Chondrocyte (in vitro differentiated cells): ENCODE measurements at regions not wholly inside any gene's neighbourhood (a gene's known extent, or its start where the extent isn't known, plus 50 kb on each side); places are given as distances from the start of the nearest gene placed in this dataset.

Experiments
- DNase-seq: peaks from one replicate; pipeline ENCODE4 v3.0.0; 2021; ENCODE audit warnings: mixed read lengths, low spot score
- H3K27ac Mint-ChIP-seq: one replicate; pipeline ENCODE4 v1.8.0; 2021; ENCODE audit warnings: mild to moderate bottlenecking, moderate library complexity, mixed read lengths; ENCODE audit not compliant: unreplicated experiment
- H3K27me3 Mint-ChIP-seq: 2 replicates; pipeline ENCODE4 v1.8.0; 2021; ENCODE audit warnings: low read depth, mixed read lengths
- H3K36me3 Mint-ChIP-seq: 2 replicates; pipeline ENCODE4 v1.8.0; 2021; ENCODE audit warnings: low read depth, mixed read lengths
- H3K4me1 Mint-ChIP-seq: 2 replicates; pipeline ENCODE4 v1.8.0; 2021; ENCODE audit warnings: low read depth, mild to moderate bottlenecking, mixed read lengths
- H3K4me3 Mint-ChIP-seq: one replicate; pipeline ENCODE4 v1.8.0; 2021; ENCODE audit warnings: mild to moderate bottlenecking, moderate library complexity, mixed read lengths; ENCODE audit not compliant: unreplicated experiment
- H3K9me3 Mint-ChIP-seq: 2 replicates; pipeline ENCODE4 v1.8.0; 2021; ENCODE audit warnings: low read depth, mixed read lengths
- TF ChIP-seq, protein P1 (sequence below): fragments of 200-600 bp; sonication (generic); IDR thresholded peaks from 2 replicates; pipeline ENCODE4 v1.5.0; 2021; ENCODE audit warnings: antibody characterized with exemption, mild to moderate bottlenecking, moderate library complexity

DNA sequence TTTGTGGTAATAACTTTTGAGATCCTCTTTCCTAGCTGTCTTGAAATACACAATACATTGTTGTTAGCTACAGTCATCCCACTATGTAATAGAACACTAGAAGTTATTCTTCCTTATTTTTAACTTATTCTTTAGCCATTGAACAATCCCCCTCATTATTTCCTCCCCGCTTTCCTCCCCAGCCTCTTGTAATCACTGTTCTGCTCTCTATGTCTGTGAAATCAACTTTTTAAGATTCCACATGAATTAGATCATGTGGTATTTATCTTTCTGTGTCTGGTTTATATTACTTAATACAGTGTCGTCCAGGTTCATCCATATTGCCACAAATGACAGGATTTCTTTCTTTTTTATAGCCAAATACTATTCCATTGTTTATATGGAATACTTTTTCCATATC, 72.9 kb downstream of the SLC10A2 start:
- Mint-ChIP-seq H3K36me3 (peaks cover under 1% of the 10 kb centered on the region), H3K9me3 (peaks cover 11% of the 10 kb centered on the region), H3K27me3 (peaks cover 1% of the 10 kb centered on the region), H3K27ac (no peak overlapping the region), H3K4me1 (peaks cover 3% of the 10 kb centered on the region), H3K4me3 (no peak overlapping the region)
- no peak for DNase-seq
- TF ChIP-seq, protein P1, sequence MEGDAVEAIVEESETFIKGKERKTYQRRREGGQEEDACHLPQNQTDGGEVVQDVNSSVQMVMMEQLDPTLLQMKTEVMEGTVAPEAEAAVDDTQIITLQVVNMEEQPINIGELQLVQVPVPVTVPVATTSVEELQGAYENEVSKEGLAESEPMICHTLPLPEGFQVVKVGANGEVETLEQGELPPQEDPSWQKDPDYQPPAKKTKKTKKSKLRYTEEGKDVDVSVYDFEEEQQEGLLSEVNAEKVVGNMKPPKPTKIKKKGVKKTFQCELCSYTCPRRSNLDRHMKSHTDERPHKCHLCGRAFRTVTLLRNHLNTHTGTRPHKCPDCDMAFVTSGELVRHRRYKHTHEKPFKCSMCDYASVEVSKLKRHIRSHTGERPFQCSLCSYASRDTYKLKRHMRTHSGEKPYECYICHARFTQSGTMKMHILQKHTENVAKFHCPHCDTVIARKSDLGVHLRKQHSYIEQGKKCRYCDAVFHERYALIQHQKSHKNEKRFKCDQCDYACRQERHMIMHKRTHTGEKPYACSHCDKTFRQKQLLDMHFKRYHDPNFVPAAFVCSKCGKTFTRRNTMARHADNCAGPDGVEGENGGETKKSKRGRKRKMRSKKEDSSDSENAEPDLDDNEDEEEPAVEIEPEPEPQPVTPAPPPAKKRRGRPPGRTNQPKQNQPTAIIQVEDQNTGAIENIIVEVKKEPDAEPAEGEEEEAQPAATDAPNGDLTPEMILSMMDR, result no peak

DNA sequence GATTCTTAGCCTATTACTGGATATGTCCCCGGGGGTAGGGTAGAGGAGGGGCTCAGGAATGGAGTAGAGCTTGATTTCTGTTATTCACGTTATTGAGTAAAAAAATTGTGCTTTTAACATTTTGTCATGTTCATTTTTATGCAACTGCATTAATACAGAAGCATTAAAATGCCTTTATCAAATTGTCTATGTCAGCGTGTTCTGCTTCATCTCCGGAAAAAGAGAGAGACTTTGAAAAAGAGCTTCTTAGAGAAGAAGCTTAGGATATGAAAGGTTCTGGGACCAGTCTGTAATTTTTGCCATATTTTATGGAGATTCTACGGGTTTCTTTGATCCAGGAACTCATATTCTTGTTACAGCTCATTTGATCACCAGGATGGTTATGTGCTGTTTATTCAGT, 82.0 kb downstream of the SLC10A2 start:
- Mint-ChIP-seq H3K27ac (no peak overlapping the region), H3K4me3 (no peak overlapping the region), H3K27me3 (no peaks in the 10 kb centered on the region), H3K9me3 (peaks cover 23% of the 10 kb centered on the region), H3K4me1 (peaks cover 14% of the 10 kb centered on the region), H3K36me3 (peaks cover 3% of the 10 kb centered on the region)
- no peak for DNase-seq
- TF ChIP-seq, protein P1, result no peak

DNA sequence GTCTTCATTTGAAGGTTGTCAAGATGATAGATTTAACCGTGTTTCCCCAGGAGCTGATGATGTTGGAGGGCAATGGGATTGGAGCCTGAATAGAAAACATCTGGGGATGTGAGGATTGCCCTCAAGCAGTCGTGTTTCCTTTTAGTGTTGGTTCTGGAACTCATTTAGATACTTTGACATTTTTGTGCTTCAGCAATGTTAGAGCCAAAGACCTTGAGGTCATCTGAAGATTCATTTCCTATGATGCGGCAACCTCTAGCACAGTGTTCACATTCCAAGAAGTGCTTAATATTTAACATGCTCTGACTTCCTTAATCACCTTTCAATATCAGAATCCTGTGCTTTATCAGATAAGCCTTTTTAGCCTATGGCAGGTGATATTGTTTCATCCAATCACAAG, 82.7 kb downstream of the SLC10A2 start:
- Mint-ChIP-seq H3K4me3 (no peak overlapping the region), H3K4me1 (peaks cover 14% of the 10 kb centered on the region)
- no peak for DNase-seq

DNA sequence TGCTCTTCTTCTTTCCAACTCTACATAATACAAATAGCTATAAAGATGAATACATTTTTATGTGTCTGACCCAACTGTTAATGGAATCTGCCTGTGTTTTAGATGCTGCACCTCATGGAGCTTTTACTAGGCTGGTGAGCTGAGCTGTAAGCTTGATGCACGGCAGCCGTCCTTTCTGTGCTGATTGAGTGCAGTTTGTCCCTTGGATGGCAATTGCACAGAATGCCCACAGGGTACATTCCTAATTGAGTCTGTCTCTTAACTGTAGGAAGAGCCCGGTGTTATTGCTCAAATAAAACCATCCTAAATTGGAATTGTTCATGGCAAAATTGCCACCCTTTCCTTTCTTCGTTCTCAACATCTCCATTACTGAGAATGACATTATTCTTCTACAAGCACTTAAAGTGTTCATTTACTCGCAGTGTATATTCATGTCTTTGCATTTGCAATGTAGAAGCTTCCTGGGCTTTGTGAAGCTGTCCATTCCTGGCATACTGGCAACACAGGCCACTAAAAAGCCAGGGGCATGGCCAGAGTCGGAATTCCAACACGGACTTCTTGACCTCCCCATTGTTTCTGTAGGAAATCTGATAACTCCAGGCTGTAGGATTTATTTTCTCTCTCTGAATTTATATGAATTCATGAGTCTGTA, 85.8 kb downstream of the SLC10A2 start:
- H3K4me3 Mint-ChIP-seq, result no peak overlapping the region
- H3K4me1 Mint-ChIP-seq, result peaks cover 18% of the 10 kb centered on the region
- H3K27ac Mint-ChIP-seq, result no peak overlapping the region
- no peaks in the 10 kb centered on the region for H3K9me3 Mint-ChIP-seq
- TF ChIP-seq, protein P1, result no peak
- H3K27me3 Mint-ChIP-seq, result peaks cover 2% of the 10 kb centered on the region
- no peaks in the 10 kb centered on the region for H3K36me3 Mint-ChIP-seq
- DNase-seq, result no peak

More for the DNA sequence above, 82.7 kb downstream of the SLC10A2 start:
- Mint-ChIP-seq H3K27ac (no peak overlapping the region), H3K9me3 (peaks cover 20% of the 10 kb centered on the region), H3K36me3 (peaks cover 3% of the 10 kb centered on the region), H3K27me3 (no peaks in the 10 kb centered on the region)
- TF ChIP-seq, protein P1, result no peak

DNA sequence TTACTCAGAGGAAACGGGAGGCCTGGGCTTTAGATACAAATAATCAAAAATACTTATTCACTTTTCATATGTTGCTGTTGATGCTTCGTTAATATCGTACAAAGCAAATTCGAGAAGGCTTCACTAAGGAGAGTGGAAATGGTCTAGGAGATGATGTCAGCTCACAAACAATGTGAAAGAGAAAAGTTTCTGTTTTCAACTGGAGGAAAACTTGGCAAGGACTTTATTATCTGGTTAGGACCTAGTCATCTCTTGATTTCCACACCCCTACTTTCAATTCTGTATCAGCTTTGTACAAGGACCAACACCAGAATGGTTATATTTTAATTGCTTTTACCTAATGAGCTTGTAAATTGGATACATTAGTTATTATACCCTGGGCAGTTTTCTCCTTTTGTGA, 88.0 kb downstream of the SLC10A2 start:
- no peak overlapping the region for H3K27ac Mint-ChIP-seq
- TF ChIP-seq, protein P1, result no peak
- H3K27me3 Mint-ChIP-seq, result peaks cover 9% of the 10 kb centered on the region
- H3K4me1 Mint-ChIP-seq, result peaks cover 10% of the 10 kb centered on the region
- no peaks in the 10 kb centered on the region for H3K36me3 Mint-ChIP-seq
- DNase-seq, result no peak
- no peaks in the 10 kb centered on the region for H3K9me3 Mint-ChIP-seq
- H3K4me3 Mint-ChIP-seq, result no peak overlapping the region
